Ishikawa (cell line): ENCODE measurements at regions not wholly inside any gene's neighbourhood (a gene's known extent, or its start where the extent isn't known, plus 50 kb on each side); places are given as distances from the start of the nearest gene placed in this dataset.

Experiments
- MAX ChIP-seq: IDR thresholded peaks from 2 replicates; pipeline ENCODE4 v1.6.1; 2012
- TAF1 ChIP-seq: IDR thresholded peaks from 2 replicates; pipeline ENCODE4 v1.6.1; 2012; ENCODE audit warnings: low read depth, mild to moderate bottlenecking
- YY1 ChIP-seq: IDR thresholded peaks from 2 replicates; pipeline ENCODE4 v1.6.1; 2012; ENCODE audit warnings: low read depth

- TF ChIP-seq TAF1, result no peak
- TF ChIP-seq YY1, result no peak
- TF ChIP-seq MAX, result no peak
Observed at GRCh38 chr2:220247588-220248350, 620.3 kb downstream of the SLC4A3 start.
